OCI-LY1 (cell line): ENCODE measurements at regions not wholly inside any gene's neighbourhood (a gene's known extent, or its start where the extent isn't known, plus 50 kb on each side); places are given as distances from the start of the nearest gene placed in this dataset.

Experiments
- H2AFZ ChIP-seq: fragments of 200-600 bp; sonication (generic), shearing (Covaris generic); 2 replicates; pipeline ENCODE4 v1.6.0; 2014; ENCODE audit warnings: antibody characterized with exemption, mild to moderate bottlenecking, low read length
- H3F3A ChIP-seq: fragments of 200-600 bp; sonication (generic), shearing (Covaris generic); 2 replicates; pipeline ENCODE4 v1.6.0; 2014; ENCODE audit warnings: mild to moderate bottlenecking, antibody characterized with exemption, low read length, moderate library complexity; ENCODE audit not compliant: insufficient read depth
- H3K27ac ChIP-seq: fragments of 200-600 bp; sonication (generic); 2 replicates; pipeline ENCODE4 v1.5.1; 2014; ENCODE audit warnings: low read length, mixed run types, mild to moderate bottlenecking, low read depth; ENCODE audit not compliant: poor library complexity, severe bottlenecking
- H3K27me3 ChIP-seq: fragments of 200-600 bp; sonication (generic); 2 replicates; pipeline ENCODE4 v1.6.0; 2014; ENCODE audit warnings: antibody characterized with exemption, mild to moderate bottlenecking, low read length, moderate library complexity; ENCODE audit not compliant: insufficient read depth
- H3K36me3 ChIP-seq: fragments of 200-600 bp; sonication (generic); 2 replicates; pipeline ENCODE4 v1.6.1; 2014; ENCODE audit warnings: mild to moderate bottlenecking, antibody characterized with exemption, low read length, moderate library complexity, mixed read lengths; ENCODE audit not compliant: insufficient read depth
- H3K4me1 ChIP-seq: fragments of 200-600 bp; sonication (generic); 2 replicates; pipeline ENCODE4 v1.5.1; 2014; ENCODE audit warnings: mild to moderate bottlenecking, low read length, moderate library complexity; ENCODE audit not compliant: insufficient read depth, severe bottlenecking
- H3K4me2 ChIP-seq: fragments of 200-600 bp; sonication (generic), shearing (Covaris generic); 2 replicates; pipeline ENCODE4 v1.6.1; 2014; ENCODE audit warnings: low read length
- H3K4me3 ChIP-seq: fragments of 200-600 bp; sonication (generic); 2 replicates; pipeline ENCODE4 v1.5.1; 2014; ENCODE audit warnings: low read length, low read depth, mild to moderate bottlenecking, mixed read lengths; ENCODE audit not compliant: poor library complexity, severe bottlenecking
- H3K79me2 ChIP-seq: fragments of 200-600 bp; shearing (Covaris generic); 2 replicates; pipeline ENCODE4 v1.6.1; 2016; ENCODE audit warnings: mixed run types, low read length, mixed read lengths; ENCODE audit not compliant: insufficient read depth
- H3K9ac ChIP-seq: fragments of 200-600 bp; sonication (generic), shearing (Covaris generic); 2 replicates; pipeline ENCODE4 v1.6.1; 2014; ENCODE audit warnings: mild to moderate bottlenecking, low read length, mixed read lengths
- H3K9me2 ChIP-seq: fragments of 200-600 bp; sonication (generic), shearing (Covaris generic); 2 replicates; pipeline ENCODE4 v1.6.1; 2014; ENCODE audit warnings: low read depth, mild to moderate bottlenecking, low read length, mixed read lengths
- H3K9me3 ChIP-seq: fragments of 200-600 bp; shearing (Covaris generic); 2 replicates; pipeline ENCODE4 v1.6.1; 2014; ENCODE audit warnings: low read length, mixed read lengths
- H4K20me1 ChIP-seq: fragments of 200-600 bp; sonication (generic), shearing (Covaris generic); 2 replicates; pipeline ENCODE4 v1.6.0; 2016; ENCODE audit warnings: mild to moderate bottlenecking, low read length; ENCODE audit not compliant: insufficient read depth
- EZH2 ChIP-seq: fragments of 200-600 bp; sonication (generic), shearing (Covaris generic); IDR thresholded peaks from 2 replicates; pipeline ENCODE4 v1.8.0; 2017; ENCODE audit warnings: borderline replicate concordance, mixed run types, mild to moderate bottlenecking, antibody characterized with exemption, low read length, moderate library complexity, mixed read lengths
- TF ChIP-seq, protein P1 (sequence below): fragments of 200-600 bp; sonication (generic), shearing (Covaris generic); IDR thresholded peaks from 2 replicates; pipeline ENCODE4 v1.5.1; 2017; ENCODE audit warnings: mild to moderate bottlenecking, antibody characterized with exemption, low read length, moderate library complexity, mixed read lengths

DNA sequence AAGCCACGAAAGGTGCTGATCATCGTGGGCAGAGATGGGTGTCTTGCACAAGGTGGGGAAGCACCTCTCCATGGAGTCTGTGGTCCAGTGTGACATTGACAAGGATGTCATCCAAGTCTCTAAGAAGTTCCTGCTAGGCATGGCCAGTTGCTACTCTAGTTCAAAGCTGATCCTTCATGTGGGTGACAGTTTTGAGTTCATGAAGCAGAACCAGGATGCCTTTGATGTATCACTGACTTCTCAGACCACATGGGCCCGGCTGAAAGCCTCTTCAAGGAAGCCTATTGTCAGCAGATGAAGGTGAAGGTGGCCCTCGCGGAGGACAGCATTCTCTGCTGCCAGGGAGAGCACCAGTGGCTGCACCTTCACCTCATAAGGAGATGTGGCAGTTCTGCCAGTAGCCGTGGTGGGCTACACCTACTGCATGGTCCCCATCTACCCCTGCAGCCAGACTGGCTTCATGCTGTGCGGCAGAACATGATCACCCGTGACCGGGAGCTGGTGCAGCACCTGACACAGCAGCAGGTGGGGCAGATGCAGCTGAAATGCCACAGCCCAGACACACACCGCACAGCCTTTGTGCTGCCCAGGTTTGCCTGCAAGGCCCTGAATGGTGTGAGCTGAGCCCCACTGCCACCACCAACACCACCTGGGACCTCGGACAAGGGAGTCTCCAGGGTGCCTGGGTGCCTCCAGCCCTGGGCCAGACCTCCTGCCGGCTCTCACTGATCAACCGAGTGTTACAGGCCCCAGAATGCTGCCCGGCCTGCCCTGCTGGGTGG is 75.0 kb upstream of the SULF2 start:
- TF ChIP-seq EZH2, result no peak
- Histone ChIP-seq H3K4me2 (no peak overlapping the region), H2AFZ (no peak overlapping the region), H3K4me3 (no peak overlapping the region), H3F3A (no peaks in the 10 kb centered on the region), H3K9me3 (no peaks in the 10 kb centered on the region), H3K27ac (no peak overlapping the region), H4K20me1 (no peaks in the 10 kb centered on the region), H3K4me1 (no peaks in the 10 kb centered on the region), H3K9me2 (no peaks in the 10 kb centered on the region), H3K9ac (no peak overlapping the region), H3K79me2 (no peaks in the 10 kb centered on the region), H3K27me3 (no peaks in the 10 kb centered on the region; the same call in 1 of the 2 replicates), H3K36me3 (no peaks in the 10 kb centered on the region)

DNA sequence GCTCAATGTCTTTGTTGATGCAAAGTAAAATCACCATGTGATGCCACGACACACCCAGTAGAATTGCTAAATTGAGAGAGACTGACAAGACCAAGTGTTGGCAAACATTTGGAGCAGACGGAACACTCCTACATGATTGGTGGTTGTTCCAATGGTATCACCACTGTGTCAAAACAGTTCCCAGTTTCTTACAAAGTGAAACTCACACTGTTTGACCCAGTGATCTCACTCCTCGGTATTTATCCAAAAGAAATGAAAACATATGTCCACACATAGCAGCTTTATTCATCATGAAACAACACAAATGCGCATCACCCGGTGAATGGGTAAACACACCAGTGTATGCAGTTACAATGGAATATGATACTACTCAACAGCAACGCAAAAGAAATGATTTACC is 74.0 kb upstream of the SULF2 start:
- H2AFZ ChIP-seq, result no peak overlapping the region
- no peaks in the 10 kb centered on the region for H3K4me1 ChIP-seq

DNA sequence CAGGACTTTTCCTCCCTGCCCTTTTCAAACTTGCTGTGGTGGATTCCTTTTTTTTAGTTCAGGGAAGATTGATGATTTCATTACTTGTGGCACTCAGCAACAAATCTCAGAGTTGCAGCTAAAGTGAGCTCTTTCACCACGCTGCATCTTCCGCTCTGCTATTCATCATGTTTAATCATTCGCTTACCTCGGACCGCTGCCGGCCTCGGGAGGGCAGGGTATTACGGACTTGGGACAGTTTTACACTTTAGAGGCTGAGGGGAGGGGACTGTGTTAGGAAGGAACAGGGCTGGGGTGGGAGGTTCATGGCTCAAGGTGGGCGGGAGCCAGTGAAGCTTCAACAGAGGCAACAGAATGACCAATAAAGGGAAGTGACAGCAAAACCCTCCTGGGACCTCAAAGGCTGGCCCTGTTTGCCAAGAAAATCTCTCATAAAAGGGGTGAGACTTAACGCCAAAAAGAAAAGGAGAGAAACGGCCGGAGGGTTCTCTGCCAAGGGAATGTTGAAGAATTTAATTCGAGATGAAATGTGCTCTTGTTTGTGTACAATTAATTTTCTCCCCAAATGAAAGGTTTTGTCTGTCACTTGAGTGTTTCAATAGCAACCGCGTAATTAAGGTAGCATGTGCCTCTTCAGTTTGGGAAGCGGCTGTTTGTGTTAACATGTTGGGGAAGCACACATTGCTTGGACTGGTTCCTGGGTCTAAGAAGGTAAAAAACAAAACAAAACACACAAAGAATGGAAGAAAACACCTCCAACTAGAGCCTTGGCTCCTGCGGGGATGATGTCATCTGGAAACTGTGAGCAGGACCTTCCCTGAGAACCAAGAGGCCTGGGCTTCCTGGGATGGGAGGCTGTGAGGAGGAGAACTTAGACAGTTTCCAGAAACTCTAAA is 72.5 kb upstream of the SULF2 start:
- Histone ChIP-seq H3K4me3 (no peak overlapping the region), H3F3A (no peaks in the 10 kb centered on the region), H3K9me3 (no peaks in the 10 kb centered on the region), H3K79me2 (no peaks in the 10 kb centered on the region), H3K9ac (no peak overlapping the region), H3K9me2 (no peaks in the 10 kb centered on the region), H2AFZ (no peak overlapping the region), H3K36me3 (no peaks in the 10 kb centered on the region), H3K27me3 (no peaks in the 10 kb centered on the region; the same call in 1 of the 2 replicates), H3K27ac (no peak overlapping the region), H4K20me1 (no peaks in the 10 kb centered on the region), H3K4me1 (no peaks in the 10 kb centered on the region), H3K4me2 (no peak overlapping the region)
- no peak for TF ChIP-seq EZH2
- TF ChIP-seq, protein P1, sequence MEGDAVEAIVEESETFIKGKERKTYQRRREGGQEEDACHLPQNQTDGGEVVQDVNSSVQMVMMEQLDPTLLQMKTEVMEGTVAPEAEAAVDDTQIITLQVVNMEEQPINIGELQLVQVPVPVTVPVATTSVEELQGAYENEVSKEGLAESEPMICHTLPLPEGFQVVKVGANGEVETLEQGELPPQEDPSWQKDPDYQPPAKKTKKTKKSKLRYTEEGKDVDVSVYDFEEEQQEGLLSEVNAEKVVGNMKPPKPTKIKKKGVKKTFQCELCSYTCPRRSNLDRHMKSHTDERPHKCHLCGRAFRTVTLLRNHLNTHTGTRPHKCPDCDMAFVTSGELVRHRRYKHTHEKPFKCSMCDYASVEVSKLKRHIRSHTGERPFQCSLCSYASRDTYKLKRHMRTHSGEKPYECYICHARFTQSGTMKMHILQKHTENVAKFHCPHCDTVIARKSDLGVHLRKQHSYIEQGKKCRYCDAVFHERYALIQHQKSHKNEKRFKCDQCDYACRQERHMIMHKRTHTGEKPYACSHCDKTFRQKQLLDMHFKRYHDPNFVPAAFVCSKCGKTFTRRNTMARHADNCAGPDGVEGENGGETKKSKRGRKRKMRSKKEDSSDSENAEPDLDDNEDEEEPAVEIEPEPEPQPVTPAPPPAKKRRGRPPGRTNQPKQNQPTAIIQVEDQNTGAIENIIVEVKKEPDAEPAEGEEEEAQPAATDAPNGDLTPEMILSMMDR, result no peak

More for the DNA sequence above, 74.0 kb upstream of the SULF2 start:
- no peak overlapping the region for H3K27ac ChIP-seq
- no peaks in the 10 kb centered on the region for H3F3A ChIP-seq
- no peaks in the 10 kb centered on the region for H3K36me3 ChIP-seq
- H3K9me2 ChIP-seq, result no peaks in the 10 kb centered on the region
- no peak overlapping the region for H3K9ac ChIP-seq
- no peaks in the 10 kb centered on the region for H4K20me1 ChIP-seq
- no peaks in the 10 kb centered on the region for H3K79me2 ChIP-seq
- no peaks in the 10 kb centered on the region; the same call in 1 of the 2 replicates for H3K27me3 ChIP-seq
- TF ChIP-seq, protein P1, result no peak
- TF ChIP-seq EZH2, result no peak
- H3K4me3 ChIP-seq, result no peak overlapping the region
- no peaks in the 10 kb centered on the region for H3K9me3 ChIP-seq
- no peak overlapping the region for H3K4me2 ChIP-seq
